ENCODE measurements at regions not wholly inside any gene's neighbourhood (a gene's known extent, or its start where the extent isn't known, plus 50 kb on each side); places are given as distances from the start of the nearest gene placed in this dataset.
"Not testable (repeated sequence)": the region's sequence is repeated elsewhere in the genome, so short reads cannot be mapped to it uniquely, and the experiment has no call there.

DNA sequence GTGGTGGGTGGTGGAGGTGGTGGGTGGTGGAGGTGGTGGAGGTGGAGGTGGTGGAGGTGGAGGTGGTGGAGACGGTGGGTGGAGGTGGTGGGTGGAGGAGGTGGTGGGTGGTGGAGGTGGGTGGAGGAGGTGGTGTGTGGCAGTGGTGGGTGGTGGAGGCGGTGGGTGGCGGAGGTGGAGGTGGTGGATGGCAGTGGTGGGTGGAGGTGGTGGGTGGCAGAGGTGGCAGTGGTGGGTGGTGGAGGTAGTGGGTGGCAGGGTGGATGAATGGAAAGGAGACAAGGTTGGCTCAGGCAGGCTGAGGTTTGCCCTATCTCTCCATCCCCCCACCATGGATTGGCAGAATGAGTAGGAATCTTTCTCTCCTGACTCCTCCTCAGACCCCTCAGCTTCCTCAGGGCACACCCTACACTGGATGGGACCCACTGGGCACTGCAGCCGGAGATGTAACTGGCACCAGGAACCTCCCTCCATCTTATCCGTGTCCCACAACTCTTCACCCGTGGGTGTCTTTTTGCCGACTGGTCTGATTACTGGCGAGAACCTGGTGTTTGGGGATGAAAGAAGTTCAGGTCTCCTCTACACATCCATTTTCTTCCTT, 166.3 kb downstream of the C9orf50 start:
- peak; percentile 34 to 44 for DNase-seq

DNA sequence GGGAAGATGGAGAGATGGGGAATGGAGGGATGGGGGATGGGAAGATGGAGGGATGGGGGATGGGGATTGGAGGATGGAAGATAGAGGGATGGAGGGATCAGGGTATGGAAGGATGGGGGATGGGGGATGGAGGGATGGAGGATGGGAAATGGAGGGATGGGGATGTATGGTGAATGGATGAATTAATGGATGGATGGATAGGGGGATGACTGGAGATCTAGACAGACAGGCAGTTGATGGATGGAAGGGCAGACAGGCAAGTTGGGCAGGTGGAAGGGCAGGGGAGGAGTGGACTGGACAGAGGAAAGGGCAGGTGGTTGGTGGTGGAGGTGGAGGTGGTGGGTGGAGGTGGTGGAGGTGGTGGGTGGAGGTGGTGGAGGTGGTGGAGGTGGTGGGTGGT, 167.2 kb downstream of the C9orf50 start:
- no peak for DNase-seq

DNA sequence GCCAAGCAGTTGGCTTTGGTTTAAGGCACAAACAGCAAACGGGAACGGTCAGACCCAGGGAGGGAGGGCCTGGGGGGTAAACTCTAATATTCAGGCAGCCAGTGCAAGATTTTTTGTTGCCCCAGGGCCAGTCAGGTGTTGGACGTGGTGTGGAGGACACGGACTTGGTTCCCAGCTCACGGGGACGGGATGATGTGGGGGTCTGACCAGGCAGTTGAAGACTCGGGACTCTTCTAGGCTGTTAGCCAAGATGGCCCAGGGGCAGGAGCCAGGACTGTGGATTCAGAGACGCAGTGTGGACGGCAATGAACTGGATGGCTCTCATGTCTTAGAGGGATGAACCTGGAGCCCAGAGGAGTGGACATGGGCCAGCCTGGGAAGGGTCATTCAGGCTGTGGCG, 169.2 kb downstream of the C9orf50 start:
- DNase-seq: no peak

DNA sequence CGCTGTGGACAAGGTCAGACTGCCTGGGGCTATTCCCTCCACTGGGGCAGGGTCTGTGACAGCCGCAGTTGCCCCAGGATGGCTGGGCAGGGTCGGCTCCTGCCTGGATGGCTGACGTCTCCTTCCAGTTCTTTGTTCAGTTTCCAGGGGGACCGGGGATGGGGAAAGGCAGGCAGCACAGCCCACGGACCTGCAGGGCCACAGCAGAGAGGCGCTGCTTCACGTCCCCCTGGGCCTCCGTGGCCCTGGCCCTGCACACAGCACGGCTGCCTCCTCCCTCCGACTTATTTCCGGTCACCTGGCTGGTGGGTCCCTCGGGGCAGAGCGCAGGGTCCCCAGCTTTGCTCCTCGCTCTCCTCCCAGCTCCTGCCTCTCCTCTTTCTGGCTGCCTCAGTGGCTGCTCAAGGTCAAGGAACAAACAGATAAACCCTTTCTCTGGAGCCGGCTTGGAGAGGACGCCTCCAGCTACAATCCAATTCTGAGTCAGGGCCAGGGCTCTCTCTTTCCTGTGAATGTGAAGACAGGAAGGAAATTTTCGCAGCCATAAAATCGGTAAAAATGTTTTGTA, 169.7 kb downstream of the C9orf50 start:
- DNase-seq: no peak

DNA sequence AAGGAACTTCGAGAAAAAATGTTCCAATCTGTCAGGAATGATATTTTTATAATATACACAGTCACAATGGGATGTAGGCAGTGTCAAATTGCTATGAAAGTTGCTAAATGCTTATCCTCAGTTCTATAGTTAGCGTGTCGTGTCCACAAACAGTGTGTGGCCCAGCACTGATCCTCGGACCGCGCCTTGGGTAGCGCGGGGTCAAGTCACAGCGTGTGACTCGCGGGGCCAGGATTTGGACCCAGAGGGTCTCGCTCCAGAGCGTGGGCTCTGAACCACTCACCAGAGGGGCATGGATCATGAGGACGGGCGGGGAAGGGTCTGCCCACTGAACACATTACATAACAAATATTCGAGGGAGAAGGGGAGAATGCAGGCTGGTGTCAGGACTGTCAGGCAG, 171.8 kb downstream of the C9orf50 start:
- DNase-seq: no peak

DNA sequence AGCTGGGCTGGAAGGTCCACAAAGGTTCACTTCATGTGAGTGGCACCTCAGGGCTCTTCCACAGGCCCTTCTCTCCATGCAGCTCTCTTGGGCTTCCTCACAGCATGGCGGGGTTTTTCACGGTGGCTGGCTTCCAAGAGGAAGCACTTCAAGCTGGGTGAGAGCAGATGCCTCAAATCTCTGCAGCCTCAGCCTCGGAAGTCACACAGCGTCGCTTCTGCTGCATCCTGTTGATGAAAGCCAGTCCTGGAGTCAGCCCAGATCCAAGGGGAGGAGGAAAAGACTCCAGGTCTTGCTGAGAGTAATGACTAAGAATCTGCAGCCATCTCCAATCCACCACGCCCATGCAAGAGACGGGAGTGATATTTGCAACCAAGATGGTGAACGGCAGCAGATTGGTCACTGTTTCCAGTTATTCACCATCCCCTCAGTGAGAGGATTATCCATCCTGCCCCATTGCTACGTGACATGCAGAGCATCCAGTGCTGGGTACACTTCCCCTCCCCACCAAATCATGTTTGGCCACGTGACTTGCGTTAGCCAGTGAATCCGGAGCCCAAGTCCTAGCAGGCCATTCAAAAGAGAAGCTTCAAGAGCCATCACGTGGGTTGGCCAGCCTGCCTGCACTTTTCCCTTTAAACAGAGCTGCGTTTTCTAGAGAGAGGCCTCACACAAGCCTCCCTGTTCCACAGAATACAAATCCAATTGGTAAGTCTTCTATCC, 173.9 kb downstream of the C9orf50 start:
- no peak for DNase-seq

DNA sequence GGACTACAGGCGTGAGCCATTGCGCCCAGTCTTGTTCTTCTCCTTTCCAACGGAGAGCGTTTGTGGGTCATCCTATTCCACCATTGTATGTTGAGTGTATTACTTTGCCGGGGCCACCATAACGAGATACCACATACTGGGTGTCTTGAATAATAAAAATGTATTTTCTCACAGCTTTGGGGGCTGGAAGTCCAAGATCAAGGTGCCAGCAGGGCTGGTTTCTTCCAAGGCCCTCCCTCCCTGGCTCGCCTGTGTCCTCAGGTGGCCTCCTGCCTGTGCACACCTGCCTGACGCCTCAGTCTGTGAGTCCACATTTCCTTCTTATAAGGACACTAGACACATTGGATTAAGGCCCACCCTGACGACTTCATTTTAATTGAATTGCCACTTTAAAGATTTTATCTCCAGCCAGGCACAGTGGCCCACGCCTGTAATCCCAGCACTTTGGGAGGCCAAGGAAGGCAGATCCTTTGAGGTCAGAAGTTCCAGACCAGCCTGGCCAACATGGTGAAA, 175.1 kb downstream of the C9orf50 start:
- DNase-seq: no peak

DNA sequence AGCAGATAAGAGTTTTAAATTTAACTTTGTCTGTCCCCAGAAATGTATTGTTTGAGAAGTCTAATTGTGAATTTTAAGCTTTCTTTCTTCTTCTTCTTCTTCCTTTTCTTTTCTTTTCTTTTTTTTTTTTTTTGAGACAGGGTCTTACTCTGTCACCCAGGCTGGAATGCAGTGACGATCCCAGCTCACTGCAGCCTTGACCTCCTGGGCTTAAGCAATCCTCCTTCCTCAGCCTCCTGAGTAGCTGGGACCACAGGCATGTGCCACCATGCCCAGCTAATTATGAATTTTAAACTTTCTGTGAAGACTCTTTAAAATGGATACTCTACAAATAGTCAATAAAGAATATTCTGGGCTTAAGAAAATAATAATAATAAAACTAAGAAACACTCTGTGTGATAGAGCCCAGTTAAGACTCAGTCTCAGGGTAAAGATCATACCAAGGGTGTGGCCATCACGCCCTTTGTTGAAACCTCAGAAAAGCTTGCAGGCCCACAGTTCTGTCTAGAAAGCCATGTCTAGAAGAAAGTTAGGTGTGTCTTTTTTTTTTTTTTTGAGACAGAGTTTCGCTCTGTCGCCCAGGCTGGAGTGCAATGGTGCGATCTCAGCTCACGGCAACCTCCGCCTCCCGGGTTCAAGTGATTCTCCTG, 177.3 kb downstream of the C9orf50 start:
- not testable (repeated sequence) for DNase-seq

DNA sequence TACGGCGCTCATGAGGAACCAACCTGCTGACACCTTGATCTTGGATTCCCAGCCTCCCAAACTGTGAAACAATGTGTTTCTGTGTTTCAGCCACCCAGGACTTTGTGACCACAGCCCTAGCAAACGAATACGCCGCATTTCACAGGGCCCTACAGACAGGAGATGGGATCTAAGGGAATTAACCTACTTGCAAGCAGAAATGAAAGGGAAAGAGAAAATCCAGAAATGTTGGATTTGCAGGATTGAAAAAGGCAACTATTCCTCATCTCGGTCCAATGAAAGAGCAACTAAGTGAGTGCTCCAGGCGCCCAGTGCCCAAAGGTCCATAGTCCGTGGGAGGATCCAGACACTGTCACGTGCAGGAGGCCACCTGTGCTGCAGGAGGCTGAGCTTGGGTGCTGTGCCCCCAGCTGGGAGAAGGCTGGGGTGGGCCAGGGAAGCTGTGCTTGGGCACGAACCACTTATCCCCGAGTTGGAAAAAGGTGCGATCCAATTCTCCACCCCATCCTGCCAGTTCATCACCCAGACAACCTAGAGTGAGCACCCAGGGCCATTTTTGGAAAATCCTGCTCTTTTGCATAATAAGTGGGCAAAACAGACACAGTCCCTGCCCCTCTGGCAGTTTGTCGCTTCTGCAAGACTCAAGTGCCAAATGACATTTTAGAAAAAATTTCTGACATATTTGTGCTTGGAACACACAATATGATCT, 177.9 kb downstream of the C9orf50 start:
- DNase-seq: no peak

DNA sequence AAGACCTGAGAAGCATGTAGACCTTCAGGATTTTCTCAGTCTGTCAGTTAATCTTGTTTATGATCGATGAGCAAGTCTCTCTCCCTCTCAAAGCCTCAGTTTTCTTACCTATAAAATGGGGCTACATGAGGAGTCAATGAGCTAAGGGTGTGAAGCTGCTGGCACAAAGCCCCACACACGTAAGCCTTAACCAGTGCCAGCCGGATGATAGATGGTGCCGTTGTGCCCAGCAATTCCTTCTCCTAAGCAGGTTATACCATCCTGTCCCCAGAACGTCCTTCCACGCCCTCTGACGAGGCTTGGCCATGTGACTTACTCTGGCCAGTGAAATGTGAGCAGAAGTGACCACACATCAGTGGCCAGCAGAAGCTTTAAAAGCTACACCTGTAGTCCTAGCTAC, 179.0 kb downstream of the C9orf50 start:
- DNase-seq: no peak

DNA sequence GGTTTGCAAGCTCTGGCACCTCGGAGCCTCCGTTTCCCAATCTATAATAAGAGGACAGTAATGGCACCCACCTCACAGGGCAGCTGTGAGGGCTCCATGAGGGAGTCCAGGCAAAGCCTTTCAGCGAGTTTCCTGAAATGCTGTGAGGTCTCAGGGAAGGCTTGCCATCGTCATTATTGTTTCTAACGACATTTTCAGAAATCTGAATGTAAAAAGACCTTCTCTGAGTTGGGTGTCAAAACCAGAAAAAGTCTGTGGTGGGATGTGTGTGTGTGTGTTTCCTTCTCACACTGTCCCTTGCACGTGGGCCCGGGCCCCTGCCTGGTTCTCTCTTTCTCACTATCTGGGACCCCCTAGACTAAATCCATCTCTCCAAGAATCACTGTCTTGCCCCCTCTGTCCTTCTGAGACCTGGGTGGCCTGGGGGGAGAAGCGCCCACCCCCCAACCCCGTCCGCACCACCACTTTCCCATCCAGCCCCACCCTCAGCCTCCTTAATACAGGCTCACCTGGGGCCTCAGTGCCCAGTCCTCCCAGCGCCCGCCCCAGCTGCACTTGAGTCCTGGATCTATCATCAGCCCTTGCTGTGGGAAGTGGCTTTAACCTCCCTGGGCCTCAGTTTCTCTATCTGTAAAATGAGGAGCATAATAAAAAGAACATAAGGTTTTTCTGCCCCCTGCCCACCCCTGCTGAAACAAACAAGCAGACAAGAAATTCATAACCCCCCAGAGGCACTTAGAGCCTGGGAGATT, 180.3 kb downstream of the C9orf50 start:
- DNase-seq: no peak

DNA sequence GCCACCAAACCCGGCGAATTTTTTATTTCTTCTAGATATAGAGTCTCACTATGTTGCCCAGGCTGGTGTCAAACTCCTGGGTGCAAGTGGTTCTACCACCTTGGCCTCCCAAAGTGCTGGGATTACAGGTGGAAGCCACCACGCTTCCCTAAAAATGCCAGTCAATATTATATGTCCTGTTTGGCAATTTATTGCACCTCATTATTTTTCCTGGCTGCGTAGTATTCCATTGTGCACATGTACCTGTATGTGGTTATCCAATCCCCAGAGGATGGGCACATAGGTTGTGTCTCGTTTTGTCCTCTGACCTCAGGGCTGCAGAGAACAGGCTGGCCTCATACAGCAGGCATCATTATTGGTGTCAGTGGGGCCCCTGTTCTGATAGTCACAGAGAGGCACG, 181.7 kb downstream of the C9orf50 start:
- no peak for DNase-seq

DNA sequence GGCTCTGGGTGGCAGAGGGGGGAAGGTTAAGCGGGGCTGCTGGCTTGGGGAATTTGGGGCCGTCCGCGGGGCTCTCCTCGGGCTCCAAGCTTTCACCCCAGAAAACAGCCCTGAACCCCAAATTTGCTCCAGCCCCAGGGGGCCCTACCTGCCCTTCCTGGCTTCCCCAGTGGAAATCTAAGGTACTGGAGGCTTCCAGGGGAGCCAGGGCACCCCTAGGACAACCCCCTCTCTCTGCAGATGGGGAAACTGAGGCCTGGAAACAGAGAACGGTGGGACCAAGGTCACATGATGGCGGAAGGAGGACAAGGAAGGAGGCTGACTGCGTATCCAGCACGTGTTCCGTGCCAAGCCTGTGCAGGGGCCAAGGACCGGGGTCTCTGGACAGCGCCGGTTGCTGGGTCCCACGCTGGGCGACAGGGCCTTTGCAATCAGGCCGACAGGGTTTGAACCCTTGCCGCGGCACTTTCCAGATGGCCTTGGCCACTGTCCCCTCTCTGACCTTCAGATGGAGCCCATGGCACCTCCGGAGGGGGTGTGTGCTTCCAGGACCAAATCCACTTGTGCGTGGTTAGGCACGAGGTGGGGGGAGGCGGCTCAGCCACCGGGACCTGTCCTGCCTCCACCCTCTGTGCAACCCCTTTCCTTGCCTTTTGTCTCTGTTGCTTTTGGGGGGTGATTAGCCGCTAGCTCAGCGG, 183.1 kb downstream of the C9orf50 start:
- DNase-seq: no peak

DNA sequence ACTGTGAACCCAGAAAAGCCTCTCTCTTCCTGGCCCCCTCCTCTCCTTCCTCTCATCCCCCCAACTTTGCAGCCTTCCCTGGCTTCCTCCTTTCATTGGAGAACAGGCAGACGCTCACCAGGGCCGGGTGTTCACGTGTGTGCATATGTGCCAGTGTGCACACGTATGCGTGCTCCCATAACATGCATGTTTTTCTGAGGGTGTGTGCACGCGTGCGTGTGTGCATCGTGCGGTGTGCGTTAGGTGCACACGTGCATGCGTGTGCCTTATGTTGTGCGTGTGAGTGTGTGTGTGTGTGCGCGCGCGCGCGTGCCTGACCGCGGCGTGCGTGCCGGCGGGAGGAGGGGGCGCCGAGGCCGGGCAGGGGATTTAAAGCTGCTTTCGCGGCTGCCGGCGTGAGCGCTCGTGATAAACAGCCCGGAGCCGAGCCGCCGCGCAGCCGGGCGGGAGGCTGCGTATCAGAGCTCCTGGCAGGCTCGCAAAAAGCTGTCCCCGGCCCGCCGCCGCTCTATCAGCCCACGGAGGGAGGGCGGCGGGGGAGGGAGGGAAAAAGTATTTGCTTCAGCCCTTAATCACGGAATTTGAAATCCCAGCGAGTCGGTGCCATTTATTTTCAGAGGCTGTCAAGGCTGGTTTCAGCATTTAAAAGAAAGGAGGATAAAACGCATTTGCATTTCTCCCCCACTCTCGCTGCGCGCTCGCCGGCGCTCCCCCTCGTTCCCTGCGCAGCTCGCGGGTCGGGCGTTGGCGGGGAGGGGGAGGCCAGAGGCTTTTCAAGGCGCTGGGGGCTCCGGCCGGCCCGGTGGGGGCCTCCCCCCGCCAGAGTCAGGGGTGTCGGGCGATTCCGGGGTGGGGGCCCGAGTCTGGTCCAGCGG, 183.9 kb downstream of the C9orf50 start:
- DNase-seq: peak in 1 of 2 donors; percentile 36

DNA sequence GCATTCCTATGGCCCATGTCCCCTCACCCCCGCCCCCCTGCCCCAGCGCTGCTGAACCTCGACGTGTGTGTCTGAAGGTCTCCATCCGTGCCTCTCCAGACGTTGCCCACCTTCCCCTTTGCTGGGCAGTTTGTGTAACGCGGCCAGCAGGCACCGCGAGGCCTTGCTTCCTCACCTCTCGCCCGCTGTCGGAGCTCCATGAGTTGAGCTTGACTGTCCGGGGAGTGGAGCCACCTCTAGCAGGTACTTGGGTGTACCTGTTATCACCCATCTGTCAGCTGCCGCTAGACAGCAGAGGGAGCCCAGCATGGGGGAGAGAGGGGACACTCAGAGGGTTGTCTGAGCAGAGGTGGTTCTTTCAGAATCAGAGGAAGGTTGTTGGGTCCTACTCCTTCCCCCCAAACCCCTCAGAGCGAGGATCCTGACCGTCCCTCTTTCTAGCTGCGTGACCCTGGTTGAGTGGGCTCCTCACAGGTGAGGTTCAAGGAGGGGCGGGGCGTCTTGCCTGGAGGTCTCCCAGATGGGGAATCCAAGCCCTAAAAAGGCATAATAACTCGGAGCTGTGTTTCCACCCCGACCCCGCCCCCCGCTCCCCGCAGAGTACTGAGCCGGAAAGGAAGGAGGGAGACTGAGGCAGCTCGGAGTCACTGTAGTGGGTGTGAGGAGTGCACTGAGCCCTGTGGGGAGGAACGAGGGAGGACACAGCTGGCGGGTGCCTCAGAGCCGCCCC, 184.7 kb downstream of the C9orf50 start:
- DNase-seq: no peak

DNA sequence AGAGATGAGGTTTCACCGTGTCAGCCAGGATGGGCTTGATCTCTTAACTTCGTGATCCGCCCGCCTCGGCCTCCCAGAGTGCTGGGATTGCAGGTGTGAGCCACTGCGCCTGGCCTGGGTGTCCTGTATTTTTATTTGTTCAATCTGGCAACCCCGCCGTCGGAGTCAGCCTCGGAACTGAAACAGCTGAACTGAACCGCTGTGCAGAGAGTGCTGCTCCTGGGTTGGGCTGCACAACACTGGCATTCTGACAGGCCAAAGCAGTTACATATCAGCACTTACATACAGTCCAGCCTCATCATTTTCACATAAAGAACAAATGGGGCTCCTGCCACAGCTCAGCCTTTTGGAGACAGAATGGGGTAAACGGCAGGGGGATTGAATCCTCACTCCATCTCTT, 185.6 kb downstream of the C9orf50 start:
- no peak for DNase-seq

DNA sequence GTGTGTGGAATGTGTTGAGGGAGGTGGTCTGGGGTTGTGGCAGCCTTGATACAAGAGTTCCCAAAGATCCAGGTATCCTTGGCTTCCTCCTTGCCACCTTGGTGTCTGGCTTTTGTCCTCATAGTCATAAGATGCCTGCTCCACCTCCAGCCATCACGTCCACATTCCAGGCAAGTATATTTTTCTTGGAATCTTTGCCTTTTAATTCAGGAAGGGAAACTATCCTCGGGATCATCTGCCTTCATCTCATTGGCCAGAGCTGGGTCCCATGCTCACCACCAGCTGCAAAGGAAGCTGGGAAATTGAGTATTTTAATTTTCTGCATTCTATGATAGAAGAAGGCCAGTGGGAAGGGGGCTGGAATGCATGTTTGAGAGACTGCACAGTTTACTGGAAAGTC, 186.7 kb downstream of the C9orf50 start:
- DNase-seq: no peak

DNA sequence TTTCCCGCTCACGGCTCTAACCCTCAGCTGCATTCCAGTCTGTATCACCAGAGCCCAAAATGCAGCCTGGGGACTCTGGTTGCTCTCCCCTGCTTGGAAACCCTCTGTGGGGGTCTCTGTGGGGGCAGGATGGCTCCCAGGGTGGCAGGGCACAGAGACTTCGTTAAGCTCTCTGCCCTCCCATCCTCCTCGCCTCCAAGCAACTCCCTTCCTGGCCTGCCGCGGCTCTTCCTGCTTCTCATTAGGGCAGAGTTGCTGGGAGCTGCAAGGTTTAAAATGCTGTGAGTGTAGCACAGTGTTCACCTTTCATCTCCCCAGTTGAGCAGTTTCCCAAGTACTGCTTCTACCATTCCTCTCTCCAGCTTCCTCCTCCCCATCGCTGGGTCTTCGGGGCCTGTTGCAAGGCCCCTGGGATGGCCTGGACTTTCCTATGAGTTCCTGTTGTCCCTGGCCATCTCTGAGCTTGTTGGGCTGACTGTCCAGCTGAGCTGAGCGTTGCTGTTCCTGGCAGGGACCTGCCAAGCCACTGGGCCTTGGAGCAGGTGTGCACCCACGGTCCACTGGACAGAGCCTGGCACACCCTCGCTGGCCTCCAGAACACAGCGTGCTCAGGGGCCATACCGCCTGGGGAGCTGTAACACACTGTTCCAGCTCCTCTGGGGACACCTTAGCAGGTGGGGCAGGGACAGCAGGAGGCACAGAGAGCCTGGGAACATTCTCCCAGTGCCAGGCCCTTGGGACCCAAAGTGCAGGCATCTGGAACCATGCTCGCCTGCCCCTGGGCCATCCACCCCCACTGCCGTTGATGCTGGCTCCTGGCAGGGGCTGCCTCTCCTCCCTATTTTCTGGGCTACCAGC, 188.4 kb downstream of the C9orf50 start:
- DNase-seq: no peak

All from CD4-positive, alpha-beta T cell treated with Interleukin-4 for 1 hour (primary cell).